ENCODE measurements at regions not wholly inside any gene's neighbourhood (a gene's known extent, or its start where the extent isn't known, plus 50 kb on each side); places are given as distances from the start of the nearest gene placed in this dataset.

- CTCF ChIA-PET: no interaction called here
- no peaks in the 10 kb centered on the region for H3K36me3 ChIP-seq (ENCODE audit: control insufficient read depth in 2 of 2, extremely low read depth in 1 of 2, insufficient read depth in 1 of 2, low read length in 1 of 2)
- no peak overlapping the region for H3K27ac Mint-ChIP-seq
- H3K27me3 Mint-ChIP-seq: no peaks in the 10 kb centered on the region
- H3K9me3 ChIP-seq: no peaks in the 10 kb centered on the region
- no peaks in the 10 kb centered on the region for H3K4me1 ChIP-seq (ENCODE audit: control insufficient read depth in 1 of 2, extremely low read depth in 1 of 2, insufficient read depth in 2 of 2, low read length in 2 of 2)
- no peak overlapping the region for H3K4me3 ChIP-seq (ENCODE audit: control insufficient read depth in 1 of 2, extremely low read depth in 1 of 2, low read length in 1 of 2)
- no peaks in the 10 kb centered on the region for H3K4me1 Mint-ChIP-seq
- peaks cover 4 to 15% (median 6%) of the 10 kb centered on the region in 3 donors for H3K9me3 Mint-ChIP-seq
- WGBS (ENCODE audit: insufficient coverage): 78% methylated on average over 5 of the region's 6 CpGs
- no peak overlapping the region for H3K4me3 Mint-ChIP-seq
- H3K36me3 Mint-ChIP-seq: no peaks in the 10 kb centered on the region
- ATAC-seq (replicated peaks in 1 of 4) (no peak), DNase-seq (no peak)
- POLR2A ChIA-PET: no interaction called here
- H3K27me3 ChIP-seq (replicated peaks in 1 of 2; ENCODE audit: control insufficient read depth in 2 of 2, extremely low read depth in 1 of 2, insufficient read depth in 2 of 2, low read length in 1 of 2): peaks cover 0 to 4% of the 10 kb centered on the region in 2 experiments
- H3K27ac ChIP-seq (ENCODE audit: low read length): no peak overlapping the region
Measured at GRCh38 chr1:163013826-163014600, 55.1 kb upstream of the RGS4 start.

- ATAC-seq (replicated peaks in 1 of 4): no peak
- H3K36me3 ChIP-seq (ENCODE audit: control insufficient read depth in 2 of 2, extremely low read depth in 1 of 2, insufficient read depth in 1 of 2, low read length in 1 of 2): no peaks in the 10 kb centered on the region
- H3K4me1 ChIP-seq (ENCODE audit: control insufficient read depth in 1 of 2, extremely low read depth in 1 of 2, insufficient read depth in 2 of 2, low read length in 2 of 2): no peaks in the 10 kb centered on the region
- ChIA-PET CTCF (no interaction called here), POLR2A (no interaction called here)
- no peaks in the 10 kb centered on the region for H3K27me3 ChIP-seq (replicated peaks in 1 of 2; ENCODE audit: control insufficient read depth in 2 of 2, extremely low read depth in 1 of 2, insufficient read depth in 2 of 2, low read length in 1 of 2)
- no peak overlapping the region for H3K4me3 ChIP-seq (ENCODE audit: control insufficient read depth in 1 of 2, extremely low read depth in 1 of 2, low read length in 1 of 2)
- 75% methylated on average over 2 of the region's 10 CpGs for WGBS (ENCODE audit: insufficient coverage)
- Mint-ChIP-seq H3K9me3 (peaks cover 0 to 7% (median 3%) of the 10 kb centered on the region in 3 donors), H3K27ac (no peak overlapping the region), H3K4me1 (no peaks in the 10 kb centered on the region), H3K27me3 (peaks cover 5 to 8% of the 10 kb centered on the region in 2 donors), H3K36me3 (no peaks in the 10 kb centered on the region), H3K4me3 (no peak overlapping the region)
- no peak overlapping the region for H3K27ac ChIP-seq (ENCODE audit: low read length)
- no peak for DNase-seq
- no peaks in the 10 kb centered on the region for H3K9me3 ChIP-seq
Measured at GRCh38 chr1:163006051-163006834, 62.9 kb upstream of the RGS4 start.

GRCh38 chr1:162997499-162998285, 71.5 kb upstream of the RGS4 start:
- H3K27me3 ChIP-seq (replicated peaks in 1 of 2; ENCODE audit: control insufficient read depth in 2 of 2, extremely low read depth in 1 of 2, insufficient read depth in 2 of 2, low read length in 1 of 2): no peaks in the 10 kb centered on the region
- DNase-seq (no peak), ATAC-seq (replicated peaks in 1 of 4) (no peak)
- ChIA-PET POLR2A (no interaction called here), CTCF (no interaction called here)
- no CpG with 5 or more reads among the region's 2 CpGs for WGBS (ENCODE audit: insufficient coverage)
- H3K36me3 ChIP-seq (ENCODE audit: control insufficient read depth in 2 of 2, extremely low read depth in 1 of 2, insufficient read depth in 1 of 2, low read length in 1 of 2): no peaks in the 10 kb centered on the region
- Mint-ChIP-seq H3K4me1 (no peaks in the 10 kb centered on the region), H3K27ac (no peak overlapping the region), H3K36me3 (no peaks in the 10 kb centered on the region), H3K27me3 (peaks cover 4 to 7% of the 10 kb centered on the region in 2 donors), H3K9me3 (peaks cover 0 to 5% (median 0%) of the 10 kb centered on the region in 3 donors), H3K4me3 (no peak overlapping the region)
- H3K9me3 ChIP-seq: no peaks in the 10 kb centered on the region
- no peak overlapping the region for H3K4me3 ChIP-seq (ENCODE audit: control insufficient read depth in 1 of 2, extremely low read depth in 1 of 2, low read length in 1 of 2)
- no peaks in the 10 kb centered on the region for H3K4me1 ChIP-seq (ENCODE audit: control insufficient read depth in 1 of 2, extremely low read depth in 1 of 2, insufficient read depth in 2 of 2, low read length in 2 of 2)
- H3K27ac ChIP-seq (ENCODE audit: low read length): no peak overlapping the region

GRCh38 chr1:162996261-162996660, 72.9 kb upstream of the RGS4 start:
- no peak for ATAC-seq (replicated peaks in 1 of 4)
- Mint-ChIP-seq H3K27me3 (peaks cover 4 to 5% of the 10 kb centered on the region in 2 donors), H3K9me3 (peaks cover 0 to 7% (median 0%) of the 10 kb centered on the region in 3 donors), H3K36me3 (no peaks in the 10 kb centered on the region), H3K27ac (no peak overlapping the region), H3K4me1 (no peaks in the 10 kb centered on the region), H3K4me3 (no peak overlapping the region)
- WGBS (ENCODE audit: insufficient coverage): no CpG with 5 or more reads among the region's 1 CpG
- H3K9me3 ChIP-seq: no peaks in the 10 kb centered on the region
- H3K4me3 ChIP-seq (ENCODE audit: control insufficient read depth in 1 of 2, extremely low read depth in 1 of 2, low read length in 1 of 2): no peak overlapping the region
- H3K27ac ChIP-seq (ENCODE audit: low read length): no peak overlapping the region
- no peaks in the 10 kb centered on the region for H3K27me3 ChIP-seq (replicated peaks in 1 of 2; ENCODE audit: control insufficient read depth in 2 of 2, extremely low read depth in 1 of 2, insufficient read depth in 2 of 2, low read length in 1 of 2)
- H3K4me1 ChIP-seq (ENCODE audit: control insufficient read depth in 1 of 2, extremely low read depth in 1 of 2, insufficient read depth in 2 of 2, low read length in 2 of 2): no peaks in the 10 kb centered on the region
- no peak for DNase-seq
- ChIA-PET CTCF (no interaction called here), POLR2A (no interaction called here)
- H3K36me3 ChIP-seq (ENCODE audit: control insufficient read depth in 2 of 2, extremely low read depth in 1 of 2, insufficient read depth in 1 of 2, low read length in 1 of 2): no peaks in the 10 kb centered on the region

DNA sequence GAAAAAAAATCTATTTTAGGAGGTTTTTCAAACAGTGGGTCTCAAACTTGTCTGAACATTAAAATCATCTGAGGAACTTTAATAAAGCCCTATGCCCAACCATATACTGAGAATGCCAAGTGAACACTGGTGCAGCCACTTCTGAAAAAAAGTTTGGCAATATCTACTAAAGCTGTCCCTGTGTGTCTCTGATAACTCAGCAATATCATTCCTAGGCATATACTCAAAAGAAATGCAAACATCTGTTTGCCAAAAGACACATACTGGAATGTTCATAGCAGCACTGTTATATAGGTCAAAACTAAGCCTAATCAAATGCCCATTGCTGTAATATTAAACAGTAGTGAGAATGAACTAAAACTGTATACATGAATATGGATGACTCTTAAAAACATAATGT, 74.2 kb upstream of the RGS4 start:
- Histone ChIP-seq H3K4me1 (ENCODE audit: control insufficient read depth in 1 of 2, extremely low read depth in 1 of 2, insufficient read depth in 2 of 2, low read length in 2 of 2) (no peaks in the 10 kb centered on the region), H3K27ac (ENCODE audit: low read length) (no peak overlapping the region), H3K9me3 (no peaks in the 10 kb centered on the region), H3K27me3 (replicated peaks in 1 of 2; ENCODE audit: control insufficient read depth in 2 of 2, extremely low read depth in 1 of 2, insufficient read depth in 2 of 2, low read length in 1 of 2) (no peaks in the 10 kb centered on the region), H3K36me3 (ENCODE audit: control insufficient read depth in 2 of 2, extremely low read depth in 1 of 2, insufficient read depth in 1 of 2, low read length in 1 of 2) (no peaks in the 10 kb centered on the region), H3K4me3 (ENCODE audit: control insufficient read depth in 1 of 2, extremely low read depth in 1 of 2, low read length in 1 of 2) (no peak overlapping the region)
- no peak overlapping the region for H3K4me3 Mint-ChIP-seq
- H3K9me3 Mint-ChIP-seq: peaks cover 0 to 10% (median 0%) of the 10 kb centered on the region in 3 donors
- H3K36me3 Mint-ChIP-seq: no peaks in the 10 kb centered on the region
- H3K27me3 Mint-ChIP-seq: peaks cover 4 to 5% of the 10 kb centered on the region in 2 donors
- no peak for ATAC-seq (replicated peaks in 1 of 4)
- H3K27ac Mint-ChIP-seq: no peak overlapping the region
- ChIA-PET CTCF (no interaction called here), POLR2A (no interaction called here)
- DNase-seq: no peak
- H3K4me1 Mint-ChIP-seq: no peaks in the 10 kb centered on the region

GRCh38 chr1:162993846-162994245, 75.3 kb upstream of the RGS4 start:
- Mint-ChIP-seq H3K36me3 (no peaks in the 10 kb centered on the region), H3K27me3 (peaks cover 8 to 9% of the 10 kb centered on the region in 2 donors), H3K4me1 (no peaks in the 10 kb centered on the region), H3K9me3 (peaks cover 0 to 8% (median 0%) of the 10 kb centered on the region in 3 donors), H3K4me3 (no peak overlapping the region), H3K27ac (no peak overlapping the region)
- H3K4me1 ChIP-seq (ENCODE audit: control insufficient read depth in 1 of 2, extremely low read depth in 1 of 2, insufficient read depth in 2 of 2, low read length in 2 of 2): no peaks in the 10 kb centered on the region
- no peak overlapping the region for H3K4me3 ChIP-seq (ENCODE audit: control insufficient read depth in 1 of 2, extremely low read depth in 1 of 2, low read length in 1 of 2)
- H3K36me3 ChIP-seq (ENCODE audit: control insufficient read depth in 2 of 2, extremely low read depth in 1 of 2, insufficient read depth in 1 of 2, low read length in 1 of 2): no peaks in the 10 kb centered on the region
- CTCF ChIA-PET: no interaction called here
- POLR2A ChIA-PET: no interaction called here
- DNase-seq (no peak), ATAC-seq (replicated peaks in 1 of 4) (no peak)
- H3K27me3 ChIP-seq (replicated peaks in 1 of 2; ENCODE audit: control insufficient read depth in 2 of 2, extremely low read depth in 1 of 2, insufficient read depth in 2 of 2, low read length in 1 of 2): no peaks in the 10 kb centered on the region
- 20% methylated on average over 1 of the region's 3 CpGs for WGBS (ENCODE audit: insufficient coverage)
- no peak overlapping the region for H3K27ac ChIP-seq (ENCODE audit: low read length)
- H3K9me3 ChIP-seq: no peaks in the 10 kb centered on the region
